DOHH2 (cell line): ENCODE measurements at regions not wholly inside any gene's neighbourhood (a gene's known extent, or its start where the extent isn't known, plus 50 kb on each side); places are given as distances from the start of the nearest gene placed in this dataset.

Experiments used
- EZH2phosphoT487 ChIP-seq: fragments of 200-600 bp; sonication (generic); IDR thresholded peaks from 2 replicates; pipeline ENCODE4 v1.6.1; 2017; ENCODE audit warnings: borderline replicate concordance, mild to moderate bottlenecking, antibody characterized with exemption, low read length, moderate library complexity, mixed read lengths
- TF ChIP-seq, protein P1 (sequence below): fragments of 200-600 bp; sonication (generic); IDR thresholded peaks from one replicate; pipeline ENCODE4 v1.5.1; 2014; ENCODE audit warnings: antibody characterized with exemption, mild to moderate bottlenecking, low read depth, low read length; ENCODE audit not compliant: poor library complexity, severe bottlenecking

DNA sequence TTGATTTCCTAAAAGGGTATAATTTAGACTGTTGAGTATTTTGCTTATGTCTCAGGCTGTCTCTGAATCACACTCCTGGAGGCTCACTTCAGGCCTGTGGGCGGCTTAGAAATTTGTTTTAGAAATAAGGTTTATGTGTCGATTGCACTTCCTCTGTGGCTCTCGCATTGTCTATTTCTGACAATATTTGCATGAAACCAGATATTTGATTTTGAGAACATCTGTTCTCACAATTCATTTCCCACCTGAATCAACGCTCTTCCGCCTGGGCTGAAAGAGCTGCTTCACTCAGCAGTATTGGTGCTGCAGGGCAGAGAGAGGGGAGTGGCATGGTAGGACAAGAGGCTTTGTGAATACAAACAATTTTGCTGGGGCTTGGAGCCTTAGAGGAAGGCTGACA is 262.0 kb downstream of the ADRA2A start:
- TF ChIP-seq, protein P1, sequence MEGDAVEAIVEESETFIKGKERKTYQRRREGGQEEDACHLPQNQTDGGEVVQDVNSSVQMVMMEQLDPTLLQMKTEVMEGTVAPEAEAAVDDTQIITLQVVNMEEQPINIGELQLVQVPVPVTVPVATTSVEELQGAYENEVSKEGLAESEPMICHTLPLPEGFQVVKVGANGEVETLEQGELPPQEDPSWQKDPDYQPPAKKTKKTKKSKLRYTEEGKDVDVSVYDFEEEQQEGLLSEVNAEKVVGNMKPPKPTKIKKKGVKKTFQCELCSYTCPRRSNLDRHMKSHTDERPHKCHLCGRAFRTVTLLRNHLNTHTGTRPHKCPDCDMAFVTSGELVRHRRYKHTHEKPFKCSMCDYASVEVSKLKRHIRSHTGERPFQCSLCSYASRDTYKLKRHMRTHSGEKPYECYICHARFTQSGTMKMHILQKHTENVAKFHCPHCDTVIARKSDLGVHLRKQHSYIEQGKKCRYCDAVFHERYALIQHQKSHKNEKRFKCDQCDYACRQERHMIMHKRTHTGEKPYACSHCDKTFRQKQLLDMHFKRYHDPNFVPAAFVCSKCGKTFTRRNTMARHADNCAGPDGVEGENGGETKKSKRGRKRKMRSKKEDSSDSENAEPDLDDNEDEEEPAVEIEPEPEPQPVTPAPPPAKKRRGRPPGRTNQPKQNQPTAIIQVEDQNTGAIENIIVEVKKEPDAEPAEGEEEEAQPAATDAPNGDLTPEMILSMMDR: no peak
- TF ChIP-seq EZH2phosphoT487: no peak
